ENCODE measurements at regions not wholly inside any gene's neighbourhood (a gene's known extent, or its start where the extent isn't known, plus 50 kb on each side); places are given as distances from the start of the nearest gene placed in this dataset.

DNA sequence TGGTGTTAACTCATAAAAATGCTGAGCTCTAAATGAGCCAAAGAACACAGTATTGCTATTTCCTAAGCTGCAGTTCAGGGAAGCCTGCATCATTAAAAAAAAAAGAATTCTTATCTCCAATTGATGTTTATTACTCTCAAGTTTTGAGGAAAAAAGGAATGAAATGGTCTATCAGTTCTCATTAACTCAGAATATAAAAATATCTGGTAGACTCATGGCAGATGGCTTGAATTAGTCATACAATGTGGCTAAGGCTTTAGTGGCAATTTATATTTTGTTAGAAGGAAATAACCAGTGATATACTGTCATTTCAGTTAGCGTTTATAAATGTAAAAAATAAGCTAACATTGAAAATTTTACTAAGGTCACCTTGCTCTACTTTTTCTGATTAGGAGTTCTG, 1403.4 kb upstream of the C9orf72 start (continued):
- TF ChIP-seq, protein P1, sequence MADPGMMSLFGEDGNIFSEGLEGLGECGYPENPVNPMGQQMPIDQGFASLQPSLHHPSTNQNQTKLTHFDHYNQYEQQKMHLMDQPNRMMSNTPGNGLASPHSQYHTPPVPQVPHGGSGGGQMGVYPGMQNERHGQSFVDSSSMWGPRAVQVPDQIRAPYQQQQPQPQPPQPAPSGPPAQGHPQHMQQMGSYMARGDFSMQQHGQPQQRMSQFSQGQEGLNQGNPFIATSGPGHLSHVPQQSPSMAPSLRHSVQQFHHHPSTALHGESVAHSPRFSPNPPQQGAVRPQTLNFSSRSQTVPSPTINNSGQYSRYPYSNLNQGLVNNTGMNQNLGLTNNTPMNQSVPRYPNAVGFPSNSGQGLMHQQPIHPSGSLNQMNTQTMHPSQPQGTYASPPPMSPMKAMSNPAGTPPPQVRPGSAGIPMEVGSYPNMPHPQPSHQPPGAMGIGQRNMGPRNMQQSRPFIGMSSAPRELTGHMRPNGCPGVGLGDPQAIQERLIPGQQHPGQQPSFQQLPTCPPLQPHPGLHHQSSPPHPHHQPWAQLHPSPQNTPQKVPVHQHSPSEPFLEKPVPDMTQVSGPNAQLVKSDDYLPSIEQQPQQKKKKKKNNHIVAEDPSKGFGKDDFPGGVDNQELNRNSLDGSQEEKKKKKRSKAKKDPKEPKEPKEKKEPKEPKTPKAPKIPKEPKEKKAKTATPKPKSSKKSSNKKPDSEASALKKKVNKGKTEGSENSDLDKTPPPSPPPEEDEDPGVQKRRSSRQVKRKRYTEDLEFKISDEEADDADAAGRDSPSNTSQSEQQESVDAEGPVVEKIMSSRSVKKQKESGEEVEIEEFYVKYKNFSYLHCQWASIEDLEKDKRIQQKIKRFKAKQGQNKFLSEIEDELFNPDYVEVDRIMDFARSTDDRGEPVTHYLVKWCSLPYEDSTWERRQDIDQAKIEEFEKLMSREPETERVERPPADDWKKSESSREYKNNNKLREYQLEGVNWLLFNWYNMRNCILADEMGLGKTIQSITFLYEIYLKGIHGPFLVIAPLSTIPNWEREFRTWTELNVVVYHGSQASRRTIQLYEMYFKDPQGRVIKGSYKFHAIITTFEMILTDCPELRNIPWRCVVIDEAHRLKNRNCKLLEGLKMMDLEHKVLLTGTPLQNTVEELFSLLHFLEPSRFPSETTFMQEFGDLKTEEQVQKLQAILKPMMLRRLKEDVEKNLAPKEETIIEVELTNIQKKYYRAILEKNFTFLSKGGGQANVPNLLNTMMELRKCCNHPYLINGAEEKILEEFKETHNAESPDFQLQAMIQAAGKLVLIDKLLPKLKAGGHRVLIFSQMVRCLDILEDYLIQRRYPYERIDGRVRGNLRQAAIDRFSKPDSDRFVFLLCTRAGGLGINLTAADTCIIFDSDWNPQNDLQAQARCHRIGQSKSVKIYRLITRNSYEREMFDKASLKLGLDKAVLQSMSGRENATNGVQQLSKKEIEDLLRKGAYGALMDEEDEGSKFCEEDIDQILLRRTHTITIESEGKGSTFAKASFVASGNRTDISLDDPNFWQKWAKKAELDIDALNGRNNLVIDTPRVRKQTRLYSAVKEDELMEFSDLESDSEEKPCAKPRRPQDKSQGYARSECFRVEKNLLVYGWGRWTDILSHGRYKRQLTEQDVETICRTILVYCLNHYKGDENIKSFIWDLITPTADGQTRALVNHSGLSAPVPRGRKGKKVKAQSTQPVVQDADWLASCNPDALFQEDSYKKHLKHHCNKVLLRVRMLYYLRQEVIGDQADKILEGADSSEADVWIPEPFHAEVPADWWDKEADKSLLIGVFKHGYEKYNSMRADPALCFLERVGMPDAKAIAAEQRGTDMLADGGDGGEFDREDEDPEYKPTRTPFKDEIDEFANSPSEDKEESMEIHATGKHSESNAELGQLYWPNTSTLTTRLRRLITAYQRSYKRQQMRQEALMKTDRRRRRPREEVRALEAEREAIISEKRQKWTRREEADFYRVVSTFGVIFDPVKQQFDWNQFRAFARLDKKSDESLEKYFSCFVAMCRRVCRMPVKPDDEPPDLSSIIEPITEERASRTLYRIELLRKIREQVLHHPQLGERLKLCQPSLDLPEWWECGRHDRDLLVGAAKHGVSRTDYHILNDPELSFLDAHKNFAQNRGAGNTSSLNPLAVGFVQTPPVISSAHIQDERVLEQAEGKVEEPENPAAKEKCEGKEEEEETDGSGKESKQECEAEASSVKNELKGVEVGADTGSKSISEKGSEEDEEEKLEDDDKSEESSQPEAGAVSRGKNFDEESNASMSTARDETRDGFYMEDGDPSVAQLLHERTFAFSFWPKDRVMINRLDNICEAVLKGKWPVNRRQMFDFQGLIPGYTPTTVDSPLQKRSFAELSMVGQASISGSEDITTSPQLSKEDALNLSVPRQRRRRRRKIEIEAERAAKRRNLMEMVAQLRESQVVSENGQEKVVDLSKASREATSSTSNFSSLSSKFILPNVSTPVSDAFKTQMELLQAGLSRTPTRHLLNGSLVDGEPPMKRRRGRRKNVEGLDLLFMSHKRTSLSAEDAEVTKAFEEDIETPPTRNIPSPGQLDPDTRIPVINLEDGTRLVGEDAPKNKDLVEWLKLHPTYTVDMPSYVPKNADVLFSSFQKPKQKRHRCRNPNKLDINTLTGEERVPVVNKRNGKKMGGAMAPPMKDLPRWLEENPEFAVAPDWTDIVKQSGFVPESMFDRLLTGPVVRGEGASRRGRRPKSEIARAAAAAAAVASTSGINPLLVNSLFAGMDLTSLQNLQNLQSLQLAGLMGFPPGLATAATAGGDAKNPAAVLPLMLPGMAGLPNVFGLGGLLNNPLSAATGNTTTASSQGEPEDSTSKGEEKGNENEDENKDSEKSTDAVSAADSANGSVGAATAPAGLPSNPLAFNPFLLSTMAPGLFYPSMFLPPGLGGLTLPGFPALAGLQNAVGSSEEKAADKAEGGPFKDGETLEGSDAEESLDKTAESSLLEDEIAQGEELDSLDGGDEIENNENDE (IDR thresholded peaks at IDR 0.05; ENCODE audit: insufficient replicate concordance, low read length) = no peak
- TF ChIP-seq MAFK (IDR thresholded peaks at IDR 0.05; ENCODE audit: low read depth, low read length) (no peak), TAF7 (optimal IDR thresholded peaks at IDR 0.05; ENCODE audit: borderline replicate concordance, low read depth, low read length) (no peak), POLR2AphosphoS5 (IDR thresholded peaks at IDR 0.05; ENCODE audit: low read depth, low read length) (no peak)
- TF ChIP-seq, protein P2, sequence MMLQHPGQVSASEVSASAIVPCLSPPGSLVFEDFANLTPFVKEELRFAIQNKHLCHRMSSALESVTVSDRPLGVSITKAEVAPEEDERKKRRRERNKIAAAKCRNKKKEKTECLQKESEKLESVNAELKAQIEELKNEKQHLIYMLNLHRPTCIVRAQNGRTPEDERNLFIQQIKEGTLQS (IDR thresholded peaks at IDR 0.05; ENCODE audit: insufficient read depth, low read depth, low read length) = no peak
